Breast epithelium (tissue), 4 donors: ENCODE measurements at regions not wholly inside any gene's neighbourhood (a gene's known extent, or its start where the extent isn't known, plus 50 kb on each side); places are given as distances from the start of the nearest gene placed in this dataset.

Experiments
- DNase-seq, 2 donors: peaks; one replicate each; pipeline ENCODE4 v3.0.0-alpha.2; 2019; ENCODE audit warnings: low spot score in 2 of 2
- H3K27ac ChIP-seq, 2 donors: fragments of 200-600 bp; sonication (generic) in 1 of 2; one replicate each; pipeline ENCODE4 v1.5.1; 2016 to 2019; ENCODE audit warnings: mild to moderate bottlenecking in 1 of 2
- H3K27me3 ChIP-seq, 2 donors: fragments of 200-600 bp; sonication (generic) in 1 of 2; one replicate each; pipeline versions ENCODE4 v1.5.1 to v1.6.0; 2017 to 2019; ENCODE audit warnings: control low read depth in 1 of 2, mild to moderate bottlenecking in 1 of 2
- H3K36me3 ChIP-seq: fragments of 200-600 bp; one replicate; pipeline ENCODE4 v1.5.1; 2019
- H3K4me1 ChIP-seq, 2 donors: fragments of 200-600 bp; sonication (generic); one replicate each; pipeline ENCODE4 v1.5.1; 2016 to 2019; ENCODE audit warnings: control low read depth in 1 of 2
- H3K4me3 ChIP-seq, 3 donors: fragments of 200-600 bp; sonication (generic); 1 replicate in 2 of 3; 2 replicates in 1 of 3; pipeline ENCODE4 v1.5.1; 2016 to 2019; ENCODE audit warnings: mild to moderate bottlenecking in 3 of 3, moderate library complexity in 2 of 3
- H3K9me3 ChIP-seq, 2 donors: fragments of 200-600 bp; sonication (generic) in 1 of 2; one replicate each; pipeline ENCODE4 v1.5.1; 2016 to 2019; ENCODE audit warnings: control low read depth in 1 of 2
- POLR2A ChIP-seq: fragments of 450-650 bp; IDR thresholded peaks from one replicate; pipeline ENCODE4 v1.6.1; 2016; ENCODE audit warnings: antibody characterized with exemption, mild to moderate bottlenecking, moderate library complexity
- POLR2AphosphoS5 ChIP-seq, 3 donors: sonication (generic); formaldehyde crosslinking; IDR thresholded peaks; one replicate each; pipeline ENCODE4 v1.6.1; 2017; ENCODE audit warnings: antibody characterized with exemption in 3 of 3
- intact Hi-C: fragments of 100-400 bp; cut with DNase I; formaldehyde crosslinking; loops from one replicate; pipeline ENCODE4 v1.15.1; 2023; ENCODE audit warnings: low total_unique reads
- TF ChIP-seq, protein P1 (sequence below), 3 donors: fragments of 450-650 bp; IDR thresholded peaks; one replicate each; pipeline ENCODE4 v1.5.1; 2016 to 2017; ENCODE audit warnings: antibody characterized with exemption in 3 of 3, mild to moderate bottlenecking in 3 of 3, moderate library complexity in 3 of 3

- H3K4me1 ChIP-seq: no peaks in the 10 kb centered on the region
- no peaks in the 10 kb centered on the region for H3K36me3 ChIP-seq
- peaks cover 0 to 8% of the 10 kb centered on the region in 2 donors for H3K9me3 ChIP-seq
- no peaks in the 10 kb centered on the region for H3K27me3 ChIP-seq
- H3K4me3 ChIP-seq: no peak overlapping the region
- no peak for DNase-seq
- intact Hi-C loops: no loop called here
- H3K27ac ChIP-seq: no peak overlapping the region
- TF ChIP-seq POLR2AphosphoS5 (IDR thresholded peaks at IDR 0.05) (no peak), POLR2A (no peak)
- TF ChIP-seq, protein P1, sequence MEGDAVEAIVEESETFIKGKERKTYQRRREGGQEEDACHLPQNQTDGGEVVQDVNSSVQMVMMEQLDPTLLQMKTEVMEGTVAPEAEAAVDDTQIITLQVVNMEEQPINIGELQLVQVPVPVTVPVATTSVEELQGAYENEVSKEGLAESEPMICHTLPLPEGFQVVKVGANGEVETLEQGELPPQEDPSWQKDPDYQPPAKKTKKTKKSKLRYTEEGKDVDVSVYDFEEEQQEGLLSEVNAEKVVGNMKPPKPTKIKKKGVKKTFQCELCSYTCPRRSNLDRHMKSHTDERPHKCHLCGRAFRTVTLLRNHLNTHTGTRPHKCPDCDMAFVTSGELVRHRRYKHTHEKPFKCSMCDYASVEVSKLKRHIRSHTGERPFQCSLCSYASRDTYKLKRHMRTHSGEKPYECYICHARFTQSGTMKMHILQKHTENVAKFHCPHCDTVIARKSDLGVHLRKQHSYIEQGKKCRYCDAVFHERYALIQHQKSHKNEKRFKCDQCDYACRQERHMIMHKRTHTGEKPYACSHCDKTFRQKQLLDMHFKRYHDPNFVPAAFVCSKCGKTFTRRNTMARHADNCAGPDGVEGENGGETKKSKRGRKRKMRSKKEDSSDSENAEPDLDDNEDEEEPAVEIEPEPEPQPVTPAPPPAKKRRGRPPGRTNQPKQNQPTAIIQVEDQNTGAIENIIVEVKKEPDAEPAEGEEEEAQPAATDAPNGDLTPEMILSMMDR (IDR thresholded peaks at IDR 0.05): no peak
Measured at GRCh38 chr16:50859628-50860360, 117.9 kb downstream of the CYLD start.

- Histone ChIP-seq H3K27me3 (no peaks in the 10 kb centered on the region), H3K36me3 (no peaks in the 10 kb centered on the region), H3K4me1 (no peaks in the 10 kb centered on the region), H3K9me3 (peaks cover 0 to 8% of the 10 kb centered on the region in 2 donors), H3K27ac (no peak overlapping the region), H3K4me3 (no peak overlapping the region)
- DNase-seq: no peak
- TF ChIP-seq POLR2A: no peak
- no peak for TF ChIP-seq POLR2AphosphoS5 (IDR thresholded peaks at IDR 0.05)
- TF ChIP-seq, protein P1 (IDR thresholded peaks at IDR 0.05): no peak
- intact Hi-C loops: no loop called here
Measured at GRCh38 chr16:50858877-50859627, 117.2 kb downstream of the CYLD start.

GRCh38 chr16:50858376-50858775 is 116.5 kb downstream of the CYLD start:
- Histone ChIP-seq H3K27me3 (no peaks in the 10 kb centered on the region), H3K4me1 (no peaks in the 10 kb centered on the region), H3K4me3 (no peak overlapping the region), H3K27ac (no peak overlapping the region), H3K9me3 (peaks cover 0 to 8% of the 10 kb centered on the region in 2 donors), H3K36me3 (no peaks in the 10 kb centered on the region)
- TF ChIP-seq POLR2A (no peak), POLR2AphosphoS5 (IDR thresholded peaks at IDR 0.05) (no peak)
- TF ChIP-seq, protein P1 (IDR thresholded peaks at IDR 0.05): no peak
- no peak for DNase-seq
- intact Hi-C loops: no loop called here

- no peaks in the 10 kb centered on the region for H3K27me3 ChIP-seq
- H3K4me3 ChIP-seq: no peak overlapping the region
- H3K9me3 ChIP-seq: peaks cover 0 to 8% of the 10 kb centered on the region in 2 donors
- no peak for DNase-seq
- intact Hi-C loops: no loop called here
- H3K4me1 ChIP-seq: no peaks in the 10 kb centered on the region
- no peak overlapping the region for H3K27ac ChIP-seq
- H3K36me3 ChIP-seq: no peaks in the 10 kb centered on the region
- TF ChIP-seq POLR2A: no peak
- no peak for TF ChIP-seq POLR2AphosphoS5 (IDR thresholded peaks at IDR 0.05)
- TF ChIP-seq, protein P1 (IDR thresholded peaks at IDR 0.05): no peak
Measured at GRCh38 chr16:50857881-50858280, 116.0 kb downstream of the CYLD start.

DNA sequence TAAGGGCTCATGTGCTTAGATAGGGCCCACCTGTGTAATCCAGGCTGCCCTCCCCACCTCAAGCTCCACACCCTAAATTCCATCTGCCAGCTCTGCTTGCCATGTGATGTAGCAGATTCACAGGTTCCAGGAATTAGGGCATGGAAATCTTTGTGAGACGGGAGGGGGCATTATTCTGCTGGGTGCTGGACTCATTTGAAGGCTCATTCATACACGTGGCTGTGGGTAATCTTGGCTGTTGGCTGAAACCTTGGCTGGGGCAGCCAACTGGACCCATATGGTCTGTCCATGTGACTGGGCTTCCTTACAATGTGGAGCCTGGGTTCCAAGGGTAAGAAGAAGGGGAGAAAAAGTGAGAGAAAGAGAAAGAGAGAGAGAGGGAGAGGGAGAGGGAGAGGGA is 115.1 kb downstream of the CYLD start:
- Histone ChIP-seq H3K4me3 (no peak overlapping the region), H3K36me3 (no peaks in the 10 kb centered on the region), H3K27ac (no peak overlapping the region), H3K9me3 (peaks cover 0 to 8% of the 10 kb centered on the region in 2 donors), H3K27me3 (no peaks in the 10 kb centered on the region), H3K4me1 (no peaks in the 10 kb centered on the region)
- no peak for TF ChIP-seq POLR2AphosphoS5 (IDR thresholded peaks at IDR 0.05)
- no peak for TF ChIP-seq POLR2A
- TF ChIP-seq, protein P1 (IDR thresholded peaks at IDR 0.05): no peak
- intact Hi-C loops: no loop called here
- no peak for DNase-seq
